ENCODE measurements at regions not wholly inside any gene's neighbourhood (a gene's known extent, or its start where the extent isn't known, plus 50 kb on each side); places are given as distances from the start of the nearest gene placed in this dataset.

GRCh38 chr4:10283761-10284160, 167.2 kb upstream of the WDR1 start:
- no peak for TF ChIP-seq CTCF (IDR thresholded peaks at IDR 0.05; ENCODE audit: low read length)
- TF ChIP-seq EZH2 (optimal IDR thresholded peaks at IDR 0.05; ENCODE audit: low read depth, low read length), result no peak
